ENCODE measurements at regions not wholly inside any gene's neighbourhood (a gene's known extent, or its start where the extent isn't known, plus 50 kb on each side); places are given as distances from the start of the nearest gene placed in this dataset.

- DNase-seq (ENCODE audit: low spot score) (no peak), ATAC-seq (ENCODE audit: low read depth) (no peak)
- Histone ChIP-seq H3K4me1 (ENCODE audit: insufficient read depth, poor library complexity, severe bottlenecking) (no peaks in the 10 kb centered on the region), H3K9me3 (ENCODE audit: severe bottlenecking) (no peaks in the 10 kb centered on the region), H3K27ac (ENCODE audit: poor library complexity, severe bottlenecking) (no peak overlapping the region), H3K4me3 (ENCODE audit: severe bottlenecking) (no peak overlapping the region), H3K36me3 (ENCODE audit: low read depth) (no peaks in the 10 kb centered on the region), H3K27me3 (ENCODE audit: insufficient read depth, poor library complexity, severe bottlenecking) (no peaks in the 10 kb centered on the region)
- TF ChIP-seq CTCF (IDR thresholded peaks at IDR 0.05; ENCODE audit: poor library complexity, severe bottlenecking) = no peak
These were observed 445.4 kb upstream of the DSEL start for GRCh38 chr18:67961701-67962440.

- DNase-seq (ENCODE audit: low spot score) (no peak), ATAC-seq (ENCODE audit: low read depth) (no peak)
- H3K9me3 ChIP-seq (ENCODE audit: severe bottlenecking) = no peaks in the 10 kb centered on the region
- H3K4me3 ChIP-seq (ENCODE audit: severe bottlenecking) = no peak overlapping the region
- H3K36me3 ChIP-seq (ENCODE audit: low read depth) = no peaks in the 10 kb centered on the region
- H3K27ac ChIP-seq (ENCODE audit: poor library complexity, severe bottlenecking) = no peak overlapping the region
- TF ChIP-seq CTCF (IDR thresholded peaks at IDR 0.05; ENCODE audit: poor library complexity, severe bottlenecking) = no peak
- H3K4me1 ChIP-seq (ENCODE audit: insufficient read depth, poor library complexity, severe bottlenecking) = no peaks in the 10 kb centered on the region
- no peaks in the 10 kb centered on the region for H3K27me3 ChIP-seq (ENCODE audit: insufficient read depth, poor library complexity, severe bottlenecking)
These were observed 441.2 kb upstream of the DSEL start for GRCh38 chr18:67957684-67958083.

- TF ChIP-seq CTCF (IDR thresholded peaks at IDR 0.05; ENCODE audit: poor library complexity, severe bottlenecking) = no peak
- Histone ChIP-seq H3K27ac (ENCODE audit: poor library complexity, severe bottlenecking) (no peak overlapping the region), H3K27me3 (ENCODE audit: insufficient read depth, poor library complexity, severe bottlenecking) (no peaks in the 10 kb centered on the region), H3K9me3 (ENCODE audit: severe bottlenecking) (no peaks in the 10 kb centered on the region), H3K36me3 (ENCODE audit: low read depth) (no peaks in the 10 kb centered on the region), H3K4me1 (ENCODE audit: insufficient read depth, poor library complexity, severe bottlenecking) (no peaks in the 10 kb centered on the region), H3K4me3 (ENCODE audit: severe bottlenecking) (no peak overlapping the region)
- no peak for ATAC-seq (ENCODE audit: low read depth)
- no peak for DNase-seq (ENCODE audit: low spot score)
These were observed 438.1 kb upstream of the DSEL start for GRCh38 chr18:67954594-67954993.

GRCh38 chr18:67951137-67951536 is 434.6 kb upstream of the DSEL start:
- TF ChIP-seq CTCF (IDR thresholded peaks at IDR 0.05; ENCODE audit: poor library complexity, severe bottlenecking) = no peak
- Histone ChIP-seq H3K4me3 (ENCODE audit: severe bottlenecking) (no peak overlapping the region), H3K4me1 (ENCODE audit: insufficient read depth, poor library complexity, severe bottlenecking) (no peaks in the 10 kb centered on the region), H3K9me3 (ENCODE audit: severe bottlenecking) (no peaks in the 10 kb centered on the region), H3K27ac (ENCODE audit: poor library complexity, severe bottlenecking) (no peak overlapping the region), H3K36me3 (ENCODE audit: low read depth) (no peaks in the 10 kb centered on the region), H3K27me3 (ENCODE audit: insufficient read depth, poor library complexity, severe bottlenecking) (no peaks in the 10 kb centered on the region)
- ATAC-seq (ENCODE audit: low read depth) (peak; percentile 38; the same call in 2 of the 3 replicates), DNase-seq (ENCODE audit: low spot score) (no peak)

- Histone ChIP-seq H3K27me3 (ENCODE audit: insufficient read depth, poor library complexity, severe bottlenecking) (no peaks in the 10 kb centered on the region), H3K9me3 (ENCODE audit: severe bottlenecking) (no peaks in the 10 kb centered on the region), H3K4me1 (ENCODE audit: insufficient read depth, poor library complexity, severe bottlenecking) (no peaks in the 10 kb centered on the region), H3K27ac (ENCODE audit: poor library complexity, severe bottlenecking) (no peak overlapping the region), H3K4me3 (ENCODE audit: severe bottlenecking) (no peak overlapping the region), H3K36me3 (ENCODE audit: low read depth) (no peaks in the 10 kb centered on the region)
- DNase-seq (ENCODE audit: low spot score) = no peak
- TF ChIP-seq CTCF (IDR thresholded peaks at IDR 0.05; ENCODE audit: poor library complexity, severe bottlenecking) = no peak
- no peak for ATAC-seq (ENCODE audit: low read depth)
These were observed 422.1 kb upstream of the DSEL start for GRCh38 chr18:67938660-67939059.

Data from RWPE2 (cell line).